ENCODE measurements at regions not wholly inside any gene's neighbourhood (a gene's known extent, or its start where the extent isn't known, plus 50 kb on each side); places are given as distances from the start of the nearest gene placed in this dataset.

DNA sequence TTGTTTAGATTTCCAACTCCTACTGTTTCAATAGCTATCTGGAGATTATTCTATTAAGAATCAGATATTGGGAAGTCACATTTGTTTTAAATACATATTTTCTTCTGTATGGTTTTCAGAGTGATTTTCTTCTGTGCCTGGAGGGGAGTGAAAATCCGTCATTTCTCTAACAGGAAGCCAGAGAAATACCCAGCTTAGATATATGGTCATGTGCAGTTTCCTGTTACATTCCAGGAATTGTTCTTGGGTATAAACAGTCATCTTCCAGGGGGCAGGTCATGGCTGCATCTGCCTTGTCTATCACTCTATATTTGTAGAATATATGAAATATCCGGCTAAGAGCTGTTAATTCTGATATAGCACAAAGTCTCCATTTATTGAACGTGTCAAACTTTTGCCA is 77.5 kb upstream of the MIR17HG start:
- no peaks in the 10 kb centered on the region for H3K79me2 ChIP-seq (replicated peaks; ENCODE audit: insufficient read depth)
- no peak for TF ChIP-seq ZNF331 (CRISPR knock-in tag; IDR thresholded peaks at IDR 0.05; ENCODE audit: low read depth)
- ATAC-seq, result no peak
- no peaks in the 10 kb centered on the region for H4K20me1 ChIP-seq (replicated peaks; ENCODE audit: insufficient read depth)
- DNase-seq (ENCODE audit: low spot score), result no peak
- H3K4me3 Mint-ChIP-seq, result no peak overlapping the region
- no peaks in the 10 kb centered on the region for H3K36me3 Mint-ChIP-seq (ENCODE audit: low read depth)
- H3K27ac ChIP-seq (ENCODE audit: low read depth), result no peak overlapping the region
- no peaks in the 10 kb centered on the region for H3K4me1 ChIP-seq (ENCODE audit: insufficient read depth)
- no peaks in the 10 kb centered on the region; the same call in 2 of the 3 replicates for H3K4me1 Mint-ChIP-seq
- no peak overlapping the region for H3K4me3 ChIP-seq
- H3F3A ChIP-seq (replicated peaks; ENCODE audit: low read depth), result no peaks in the 10 kb centered on the region
- H2AFZ ChIP-seq, result no peak overlapping the region
- H3K9me3 Mint-ChIP-seq, result no peaks in the 10 kb centered on the region; the same call in 2 of the 3 replicates
- H3K36me3 ChIP-seq (ENCODE audit: insufficient read depth), result no peaks in the 10 kb centered on the region
- no peak overlapping the region for H3K4me2 ChIP-seq
- H3K27ac Mint-ChIP-seq, result no peak overlapping the region
- H3K27me3 Mint-ChIP-seq (ENCODE audit: insufficient read depth, low read depth, poor library complexity), result no peaks in the 10 kb centered on the region
- no peaks in the 10 kb centered on the region for H3K9me2 ChIP-seq (ENCODE audit: insufficient read depth)
- no peaks in the 10 kb centered on the region for H3K27me3 ChIP-seq (ENCODE audit: insufficient read depth)

DNA sequence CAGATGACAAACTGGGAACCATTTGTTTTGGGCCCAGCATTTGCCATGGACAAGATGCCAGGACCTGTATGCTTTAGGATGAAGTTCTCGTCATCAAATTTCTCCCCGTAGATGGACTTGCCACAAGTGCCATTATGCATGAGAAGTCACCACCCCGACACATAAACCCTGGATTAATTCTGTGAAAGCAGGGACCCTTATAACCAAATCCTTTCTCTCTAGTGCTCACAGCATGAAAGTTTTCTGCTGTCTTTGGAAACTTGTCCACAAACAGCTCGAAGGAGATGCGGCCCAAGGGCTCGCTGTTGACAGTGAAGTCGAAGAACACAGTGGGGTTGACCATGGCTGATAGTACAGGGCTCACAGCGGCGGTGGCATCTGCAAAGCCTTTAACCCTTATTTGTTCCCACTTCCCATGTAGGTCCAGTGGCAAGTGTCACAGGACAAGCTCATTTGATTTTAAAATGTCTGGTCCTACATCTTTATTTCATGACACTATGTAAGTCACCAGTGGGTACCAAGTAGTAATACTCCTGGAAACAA is 75.2 kb upstream of the MIR17HG start:
- DNase-seq (ENCODE audit: low spot score) (no peak), ATAC-seq (no peak)
- no peak overlapping the region for H3K4me3 Mint-ChIP-seq
- H3K9me3 Mint-ChIP-seq, result no peaks in the 10 kb centered on the region
- H4K20me1 ChIP-seq (replicated peaks; ENCODE audit: insufficient read depth), result no peaks in the 10 kb centered on the region
- H3K27ac ChIP-seq (ENCODE audit: low read depth), result no peak overlapping the region
- H3K36me3 ChIP-seq (ENCODE audit: insufficient read depth), result no peaks in the 10 kb centered on the region
- no peaks in the 10 kb centered on the region; the same call in 2 of the 3 replicates for H3K4me1 Mint-ChIP-seq
- no peaks in the 10 kb centered on the region for H3K79me2 ChIP-seq (replicated peaks; ENCODE audit: insufficient read depth)
- no peak overlapping the region for H3K27ac Mint-ChIP-seq
- H3F3A ChIP-seq (replicated peaks; ENCODE audit: low read depth), result no peaks in the 10 kb centered on the region
- no peaks in the 10 kb centered on the region for H3K4me1 ChIP-seq (ENCODE audit: insufficient read depth)
- H3K9me2 ChIP-seq (ENCODE audit: insufficient read depth), result no peaks in the 10 kb centered on the region
- no peaks in the 10 kb centered on the region for H3K27me3 Mint-ChIP-seq (ENCODE audit: insufficient read depth, low read depth, poor library complexity)
- no peak overlapping the region for H3K4me3 ChIP-seq
- no peaks in the 10 kb centered on the region for H3K36me3 Mint-ChIP-seq (ENCODE audit: low read depth)
- H3K27me3 ChIP-seq (ENCODE audit: insufficient read depth), result no peaks in the 10 kb centered on the region
- no peak overlapping the region for H3K4me2 ChIP-seq
- no peak overlapping the region for H2AFZ ChIP-seq
- no peak for TF ChIP-seq POLR2AphosphoS5 (IDR thresholded peaks at IDR 0.05; ENCODE audit: low read depth)
- TF ChIP-seq ZNF114 (CRISPR knock-in tag; IDR thresholded peaks at IDR 0.05), result no peak
- TF ChIP-seq, protein P1, sequence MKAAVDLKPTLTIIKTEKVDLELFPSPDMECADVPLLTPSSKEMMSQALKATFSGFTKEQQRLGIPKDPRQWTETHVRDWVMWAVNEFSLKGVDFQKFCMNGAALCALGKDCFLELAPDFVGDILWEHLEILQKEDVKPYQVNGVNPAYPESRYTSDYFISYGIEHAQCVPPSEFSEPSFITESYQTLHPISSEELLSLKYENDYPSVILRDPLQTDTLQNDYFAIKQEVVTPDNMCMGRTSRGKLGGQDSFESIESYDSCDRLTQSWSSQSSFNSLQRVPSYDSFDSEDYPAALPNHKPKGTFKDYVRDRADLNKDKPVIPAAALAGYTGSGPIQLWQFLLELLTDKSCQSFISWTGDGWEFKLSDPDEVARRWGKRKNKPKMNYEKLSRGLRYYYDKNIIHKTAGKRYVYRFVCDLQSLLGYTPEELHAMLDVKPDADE (IDR thresholded peaks at IDR 0.05), result no peak
- TF ChIP-seq, protein P2, sequence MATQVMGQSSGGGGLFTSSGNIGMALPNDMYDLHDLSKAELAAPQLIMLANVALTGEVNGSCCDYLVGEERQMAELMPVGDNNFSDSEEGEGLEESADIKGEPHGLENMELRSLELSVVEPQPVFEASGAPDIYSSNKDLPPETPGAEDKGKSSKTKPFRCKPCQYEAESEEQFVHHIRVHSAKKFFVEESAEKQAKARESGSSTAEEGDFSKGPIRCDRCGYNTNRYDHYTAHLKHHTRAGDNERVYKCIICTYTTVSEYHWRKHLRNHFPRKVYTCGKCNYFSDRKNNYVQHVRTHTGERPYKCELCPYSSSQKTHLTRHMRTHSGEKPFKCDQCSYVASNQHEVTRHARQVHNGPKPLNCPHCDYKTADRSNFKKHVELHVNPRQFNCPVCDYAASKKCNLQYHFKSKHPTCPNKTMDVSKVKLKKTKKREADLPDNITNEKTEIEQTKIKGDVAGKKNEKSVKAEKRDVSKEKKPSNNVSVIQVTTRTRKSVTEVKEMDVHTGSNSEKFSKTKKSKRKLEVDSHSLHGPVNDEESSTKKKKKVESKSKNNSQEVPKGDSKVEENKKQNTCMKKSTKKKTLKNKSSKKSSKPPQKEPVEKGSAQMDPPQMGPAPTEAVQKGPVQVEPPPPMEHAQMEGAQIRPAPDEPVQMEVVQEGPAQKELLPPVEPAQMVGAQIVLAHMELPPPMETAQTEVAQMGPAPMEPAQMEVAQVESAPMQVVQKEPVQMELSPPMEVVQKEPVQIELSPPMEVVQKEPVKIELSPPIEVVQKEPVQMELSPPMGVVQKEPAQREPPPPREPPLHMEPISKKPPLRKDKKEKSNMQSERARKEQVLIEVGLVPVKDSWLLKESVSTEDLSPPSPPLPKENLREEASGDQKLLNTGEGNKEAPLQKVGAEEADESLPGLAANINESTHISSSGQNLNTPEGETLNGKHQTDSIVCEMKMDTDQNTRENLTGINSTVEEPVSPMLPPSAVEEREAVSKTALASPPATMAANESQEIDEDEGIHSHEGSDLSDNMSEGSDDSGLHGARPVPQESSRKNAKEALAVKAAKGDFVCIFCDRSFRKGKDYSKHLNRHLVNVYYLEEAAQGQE (IDR thresholded peaks at IDR 0.05; ENCODE audit: unreplicated experiment), result no peak
- TF ChIP-seq NANOG (IDR thresholded peaks at IDR 0.05; ENCODE audit: borderline replicate concordance), result no peak
- TF ChIP-seq, protein P3, sequence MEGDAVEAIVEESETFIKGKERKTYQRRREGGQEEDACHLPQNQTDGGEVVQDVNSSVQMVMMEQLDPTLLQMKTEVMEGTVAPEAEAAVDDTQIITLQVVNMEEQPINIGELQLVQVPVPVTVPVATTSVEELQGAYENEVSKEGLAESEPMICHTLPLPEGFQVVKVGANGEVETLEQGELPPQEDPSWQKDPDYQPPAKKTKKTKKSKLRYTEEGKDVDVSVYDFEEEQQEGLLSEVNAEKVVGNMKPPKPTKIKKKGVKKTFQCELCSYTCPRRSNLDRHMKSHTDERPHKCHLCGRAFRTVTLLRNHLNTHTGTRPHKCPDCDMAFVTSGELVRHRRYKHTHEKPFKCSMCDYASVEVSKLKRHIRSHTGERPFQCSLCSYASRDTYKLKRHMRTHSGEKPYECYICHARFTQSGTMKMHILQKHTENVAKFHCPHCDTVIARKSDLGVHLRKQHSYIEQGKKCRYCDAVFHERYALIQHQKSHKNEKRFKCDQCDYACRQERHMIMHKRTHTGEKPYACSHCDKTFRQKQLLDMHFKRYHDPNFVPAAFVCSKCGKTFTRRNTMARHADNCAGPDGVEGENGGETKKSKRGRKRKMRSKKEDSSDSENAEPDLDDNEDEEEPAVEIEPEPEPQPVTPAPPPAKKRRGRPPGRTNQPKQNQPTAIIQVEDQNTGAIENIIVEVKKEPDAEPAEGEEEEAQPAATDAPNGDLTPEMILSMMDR (conservative IDR thresholded peaks at IDR 0.05; ENCODE audit: low read depth in 2 of 2), result no peak
- TF ChIP-seq CREB1 (CRISPR knock-in tag; IDR thresholded peaks at IDR 0.05; ENCODE audit: low read depth), result no peak
- no peak for TF ChIP-seq JUNB (IDR thresholded peaks at IDR 0.05; ENCODE audit: unreplicated experiment)
- TF ChIP-seq, protein P4, sequence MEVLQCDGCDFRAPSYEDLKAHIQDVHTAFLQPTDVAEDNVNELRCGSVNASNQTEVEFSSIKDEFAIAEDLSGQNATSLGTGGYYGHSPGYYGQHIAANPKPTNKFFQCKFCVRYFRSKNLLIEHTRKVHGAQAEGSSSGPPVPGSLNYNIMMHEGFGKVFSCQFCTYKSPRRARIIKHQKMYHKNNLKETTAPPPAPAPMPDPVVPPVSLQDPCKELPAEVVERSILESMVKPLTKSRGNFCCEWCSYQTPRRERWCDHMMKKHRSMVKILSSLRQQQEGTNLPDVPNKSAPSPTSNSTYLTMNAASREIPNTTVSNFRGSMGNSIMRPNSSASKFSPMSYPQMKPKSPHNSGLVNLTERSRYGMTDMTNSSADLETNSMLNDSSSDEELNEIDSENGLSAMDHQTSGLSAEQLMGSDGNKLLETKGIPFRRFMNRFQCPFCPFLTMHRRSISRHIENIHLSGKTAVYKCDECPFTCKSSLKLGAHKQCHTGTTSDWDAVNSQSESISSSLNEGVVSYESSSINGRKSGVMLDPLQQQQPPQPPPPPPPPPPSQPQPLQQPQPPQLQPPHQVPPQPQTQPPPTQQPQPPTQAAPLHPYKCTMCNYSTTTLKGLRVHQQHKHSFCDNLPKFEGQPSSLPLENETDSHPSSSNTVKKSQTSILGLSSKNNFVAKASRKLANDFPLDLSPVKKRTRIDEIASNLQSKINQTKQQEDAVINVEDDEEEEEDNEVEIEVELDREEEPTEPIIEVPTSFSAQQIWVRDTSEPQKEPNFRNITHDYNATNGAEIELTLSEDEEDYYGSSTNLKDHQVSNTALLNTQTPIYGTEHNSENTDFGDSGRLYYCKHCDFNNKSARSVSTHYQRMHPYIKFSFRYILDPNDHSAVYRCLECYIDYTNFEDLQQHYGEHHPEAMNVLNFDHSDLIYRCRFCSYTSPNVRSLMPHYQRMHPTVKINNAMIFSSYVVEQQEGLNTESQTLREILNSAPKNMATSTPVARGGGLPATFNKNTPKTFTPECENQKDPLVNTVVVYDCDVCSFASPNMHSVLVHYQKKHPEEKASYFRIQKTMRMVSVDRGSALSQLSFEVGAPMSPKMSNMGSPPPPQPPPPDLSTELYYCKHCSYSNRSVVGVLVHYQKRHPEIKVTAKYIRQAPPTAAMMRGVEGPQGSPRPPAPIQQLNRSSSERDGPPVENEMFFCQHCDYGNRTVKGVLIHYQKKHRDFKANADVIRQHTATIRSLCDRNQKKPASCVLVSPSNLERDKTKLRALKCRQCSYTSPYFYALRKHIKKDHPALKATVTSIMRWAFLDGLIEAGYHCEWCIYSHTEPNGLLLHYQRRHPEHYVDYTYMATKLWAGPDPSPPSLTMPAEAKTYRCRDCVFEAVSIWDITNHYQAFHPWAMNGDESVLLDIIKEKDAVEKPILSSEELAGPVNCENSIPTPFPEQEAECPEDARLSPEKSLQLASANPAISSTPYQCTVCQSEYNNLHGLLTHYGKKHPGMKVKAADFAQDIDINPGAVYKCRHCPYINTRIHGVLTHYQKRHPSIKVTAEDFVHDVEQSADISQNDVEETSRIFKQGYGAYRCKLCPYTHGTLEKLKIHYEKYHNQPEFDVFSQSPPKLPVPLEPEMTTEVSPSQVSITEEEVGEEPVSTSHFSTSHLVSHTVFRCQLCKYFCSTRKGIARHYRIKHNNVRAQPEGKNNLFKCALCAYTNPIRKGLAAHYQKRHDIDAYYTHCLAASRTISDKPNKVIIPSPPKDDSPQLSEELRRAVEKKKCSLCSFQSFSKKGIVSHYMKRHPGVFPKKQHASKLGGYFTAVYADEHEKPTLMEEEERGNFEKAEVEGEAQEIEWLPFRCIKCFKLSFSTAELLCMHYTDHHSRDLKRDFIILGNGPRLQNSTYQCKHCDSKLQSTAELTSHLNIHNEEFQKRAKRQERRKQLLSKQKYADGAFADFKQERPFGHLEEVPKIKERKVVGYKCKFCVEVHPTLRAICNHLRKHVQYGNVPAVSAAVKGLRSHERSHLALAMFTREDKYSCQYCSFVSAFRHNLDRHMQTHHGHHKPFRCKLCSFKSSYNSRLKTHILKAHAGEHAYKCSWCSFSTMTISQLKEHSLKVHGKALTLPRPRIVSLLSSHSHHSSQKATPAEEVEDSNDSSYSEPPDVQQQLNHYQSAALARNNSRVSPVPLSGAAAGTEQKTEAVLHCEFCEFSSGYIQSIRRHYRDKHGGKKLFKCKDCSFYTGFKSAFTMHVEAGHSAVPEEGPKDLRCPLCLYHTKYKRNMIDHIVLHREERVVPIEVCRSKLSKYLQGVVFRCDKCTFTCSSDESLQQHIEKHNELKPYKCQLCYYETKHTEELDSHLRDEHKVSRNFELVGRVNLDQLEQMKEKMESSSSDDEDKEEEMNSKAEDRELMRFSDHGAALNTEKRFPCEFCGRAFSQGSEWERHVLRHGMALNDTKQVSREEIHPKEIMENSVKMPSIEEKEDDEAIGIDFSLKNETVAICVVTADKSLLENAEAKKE (CRISPR knock-in tag; IDR thresholded peaks at IDR 0.05), result no peak

Measured in GM23338 (cell line).